ENCODE measurements at regions not wholly inside any gene's neighbourhood (a gene's known extent, or its start where the extent isn't known, plus 50 kb on each side); places are given as distances from the start of the nearest gene placed in this dataset.

- DNase-seq = no peak
Measured at GRCh38 chr9:16347886-16348285, 522.6 kb downstream of the BNC2 start.

GRCh38 chr9:16348531-16348930 lies 521.9 kb downstream of the BNC2 start:
- no peak for DNase-seq

DNA sequence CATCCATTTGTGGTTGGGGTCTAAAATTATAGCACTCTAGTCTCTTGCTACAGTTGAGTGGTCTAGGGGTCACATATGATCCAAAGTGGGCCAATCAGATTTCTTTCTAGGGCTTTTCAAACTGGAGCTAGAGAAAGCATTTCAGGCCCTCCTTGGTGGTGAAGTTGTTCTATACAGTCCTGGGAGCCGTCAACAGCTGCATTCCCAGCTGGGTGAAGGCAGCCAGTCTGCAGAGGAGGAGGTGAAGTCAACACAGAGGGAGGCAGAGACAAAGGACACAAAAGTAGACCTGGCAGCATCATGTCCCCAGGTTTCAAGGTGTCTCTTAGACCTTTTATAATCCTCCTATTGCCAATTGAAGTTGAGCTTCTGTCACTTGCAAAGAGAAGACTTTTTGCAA lies 518.2 kb downstream of the BNC2 start:
- DNase-seq = no peak

- no peak for DNase-seq
Measured at GRCh38 chr9:16352791-16353401, 517.6 kb downstream of the BNC2 start.

- DNase-seq = no peak
Measured at GRCh38 chr9:16356196-16356765, 514.2 kb downstream of the BNC2 start.

DNA sequence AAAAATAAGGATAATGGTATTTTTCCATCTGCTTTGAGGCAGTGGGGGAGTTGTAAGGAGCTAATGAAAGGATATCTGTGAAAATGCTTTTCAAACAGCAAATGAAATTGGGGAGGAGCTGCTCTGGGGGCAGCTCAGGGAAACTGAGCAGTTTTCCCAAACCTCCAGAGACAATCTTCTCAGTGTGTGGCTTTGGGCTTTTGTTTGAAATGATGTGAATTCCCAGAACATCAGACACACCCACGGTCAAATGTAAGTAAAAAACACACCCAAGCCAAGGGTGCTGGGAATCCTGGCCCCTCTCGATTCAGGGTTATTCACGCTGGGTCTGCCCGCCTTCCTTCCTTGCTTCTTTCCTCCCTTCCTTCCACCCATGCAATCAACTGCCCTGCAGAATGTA lies 512.6 kb downstream of the BNC2 start:
- no peak for DNase-seq

- DNase-seq = no peak
Measured at GRCh38 chr9:16358751-16359150, 511.7 kb downstream of the BNC2 start.
